Liver (tissue), 8 donors: ENCODE measurements at regions not wholly inside any gene's neighbourhood (a gene's known extent, or its start where the extent isn't known, plus 50 kb on each side); places are given as distances from the start of the nearest gene placed in this dataset.

Experiments
- DNase-seq: peaks from one replicate; pipeline ENCODE4 v3.0.0-alpha.2; 2017; ENCODE audit warnings: low spot score
- H3K27ac ChIP-seq, 2 donors: one replicate each; pipeline ENCODE4 v1.7.0; 2013; ENCODE audit warnings: inconsistent platforms in 2 of 2, low read length in 2 of 2, control low read depth in 1 of 2, low read depth in 1 of 2, mild to moderate bottlenecking in 1 of 2
- H3K27me3 ChIP-seq, 4 donors: one replicate each; pipeline versions ENCODE4 v1.6.1 to v1.7.0; 2013; ENCODE audit warnings: low read length in 3 of 4, inconsistent platforms in 1 of 4, mild to moderate bottlenecking in 1 of 4, moderate library complexity in 1 of 4; ENCODE audit not compliant: control insufficient read depth in 4 of 4, insufficient read depth in 4 of 4
- H3K36me3 ChIP-seq, 4 donors: one replicate each; pipeline versions ENCODE4 v1.6.1 to v1.7.0; 2013; ENCODE audit warnings: low read length in 3 of 4, mild to moderate bottlenecking in 3 of 4, low read depth in 1 of 4, moderate library complexity in 1 of 4; ENCODE audit not compliant: control insufficient read depth in 4 of 4, insufficient read depth in 3 of 4
- H3K4me1 ChIP-seq, 4 donors: one replicate each; pipeline versions ENCODE4 v1.6.1 to v1.7.0; 2013; ENCODE audit warnings: low read length in 3 of 4, mild to moderate bottlenecking in 3 of 4, moderate library complexity in 1 of 4; ENCODE audit not compliant: control insufficient read depth in 4 of 4, insufficient read depth in 4 of 4
- H3K4me3 ChIP-seq, 3 donors: one replicate each; pipeline versions ENCODE4 v1.6.1 to v1.7.0; 2013; ENCODE audit warnings: low read length in 3 of 3, control low read depth in 1 of 3, low read depth in 1 of 3, mild to moderate bottlenecking in 1 of 3
- H3K9ac ChIP-seq, 2 donors: one replicate each; pipeline ENCODE4 v1.7.0; 2013; ENCODE audit warnings: low read length in 2 of 2, mild to moderate bottlenecking in 2 of 2, moderate library complexity in 2 of 2, control low read depth in 1 of 2, low read depth in 1 of 2
- H3K9me3 ChIP-seq, 4 donors: one replicate each; pipeline versions ENCODE4 v1.6.1 to v1.7.0; 2013; ENCODE audit warnings: low read length in 3 of 4; ENCODE audit not compliant: control insufficient read depth in 4 of 4
- EGR1 ChIP-seq, 2 donors: IDR thresholded peaks; 2 replicates each; pipeline ENCODE4 v1.6.1; 2016 to 2018; ENCODE audit warnings: antibody characterized with exemption in 2 of 2, low read depth in 2 of 2
- FOXA1 ChIP-seq: IDR thresholded peaks from 2 replicates; pipeline ENCODE4 v1.6.1; 2016; ENCODE audit warnings: antibody characterized with exemption
- FOXA2 ChIP-seq: IDR thresholded peaks from 2 replicates; pipeline ENCODE4 v1.6.1; 2016; ENCODE audit warnings: antibody characterized with exemption
- GABPA ChIP-seq, 2 donors: IDR thresholded peaks in 1 of 2; conservative IDR thresholded peaks in 1 of 2; 2 replicates each; pipeline ENCODE4 v1.6.1; 2016; ENCODE audit warnings: antibody characterized with exemption in 2 of 2, mild to moderate bottlenecking in 1 of 2, moderate library complexity in 1 of 2
- HNF4A ChIP-seq, 2 donors: conservative IDR thresholded peaks; 2 replicates each; pipeline ENCODE4 v1.6.1; 2016; ENCODE audit warnings: antibody characterized with exemption in 2 of 2, mild to moderate bottlenecking in 2 of 2
- HNF4G ChIP-seq: IDR thresholded peaks from 2 replicates; pipeline ENCODE4 v1.6.1; 2016; ENCODE audit warnings: antibody characterized with exemption
- JUND ChIP-seq, 2 donors: IDR thresholded peaks; 2 replicates each; pipeline ENCODE4 v1.6.1; 2016; ENCODE audit warnings: antibody characterized with exemption in 2 of 2
- NR2F2 ChIP-seq: IDR thresholded peaks from 2 replicates; pipeline ENCODE4 v1.6.1; 2016; ENCODE audit warnings: antibody characterized with exemption
- RAD21 ChIP-seq, 2 donors: IDR thresholded peaks; 2 replicates each; pipeline ENCODE4 v1.6.1; 2016; ENCODE audit warnings: antibody characterized with exemption in 2 of 2, mild to moderate bottlenecking in 2 of 2
- RXRA ChIP-seq, 2 donors: IDR thresholded peaks; 2 replicates each; pipeline ENCODE4 v1.6.1; 2017 to 2018; ENCODE audit warnings: antibody characterized with exemption in 2 of 2, mild to moderate bottlenecking in 1 of 2
- SP1 ChIP-seq: IDR thresholded peaks from 2 replicates; pipeline ENCODE4 v1.6.1; 2018; ENCODE audit warnings: antibody characterized with exemption, mild to moderate bottlenecking
- TAF1 ChIP-seq: conservative IDR thresholded peaks from 2 replicates; pipeline ENCODE4 v1.6.1; 2016; ENCODE audit warnings: antibody characterized with exemption, mild to moderate bottlenecking
- YY1 ChIP-seq: IDR thresholded peaks from 2 replicates; pipeline ENCODE4 v1.6.1; 2016; ENCODE audit warnings: antibody characterized with exemption, mild to moderate bottlenecking
- whole genome bisulfite sequencing: extraction: QIAGEN DNeasy Blood & Tissue Kit; methylation state at CpG from one replicate; pipeline ENCODE4 v1.1.7; 2013; 5-methylcytosine and 5-hydroxymethylcytosine counted together
- TF ChIP-seq, protein P1 (sequence below): IDR thresholded peaks from 2 replicates; pipeline ENCODE4 v1.6.1; 2016; ENCODE audit warnings: antibody characterized with exemption
- TF ChIP-seq, protein P2 (sequence below): IDR thresholded peaks from 2 replicates; pipeline ENCODE4 v1.6.1; 2016; ENCODE audit warnings: antibody characterized with exemption, mild to moderate bottlenecking
- TF ChIP-seq, protein P3 (sequence below): IDR thresholded peaks from 2 replicates; pipeline ENCODE4 v1.6.1; 2016; ENCODE audit warnings: antibody characterized with exemption
- TF ChIP-seq, protein P4 (sequence below): fragments of 150-350 bp; IDR thresholded peaks from 2 replicates; pipeline ENCODE4 v1.5.1; 2017; ENCODE audit warnings: improper control_type of control experiment, low read depth, low read length; ENCODE audit not compliant: missing input control
- TF ChIP-seq, protein P5 (sequence below): IDR thresholded peaks from 2 replicates; pipeline ENCODE4 v1.6.1; 2016; ENCODE audit warnings: antibody characterized with exemption
- donor health status: healthy.
- donor health status: healthy.
- donor health status: healthy.
- donor health status: healthy.
- donor health status: healthy.

DNA sequence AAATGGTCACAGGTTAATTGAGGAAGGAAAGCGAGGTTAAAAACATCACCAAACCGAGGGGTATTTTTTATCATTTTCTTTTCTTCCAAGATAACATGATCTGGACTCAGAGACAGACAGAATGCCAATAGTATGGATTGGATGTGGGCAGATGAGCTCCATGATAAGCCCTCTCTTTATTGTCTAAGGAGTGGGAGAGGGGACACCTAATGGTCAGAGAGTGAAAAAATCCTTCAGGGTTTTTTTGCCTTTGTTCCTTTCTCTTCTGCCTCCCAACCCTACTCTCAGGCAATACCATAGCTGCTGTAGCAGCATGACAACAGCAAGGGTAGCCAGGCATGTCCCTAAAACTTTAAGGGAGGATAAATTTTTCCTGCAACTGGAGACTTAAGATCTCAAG, 94.7 kb downstream of the DIRAS2 start:
- TF ChIP-seq, protein P1, sequence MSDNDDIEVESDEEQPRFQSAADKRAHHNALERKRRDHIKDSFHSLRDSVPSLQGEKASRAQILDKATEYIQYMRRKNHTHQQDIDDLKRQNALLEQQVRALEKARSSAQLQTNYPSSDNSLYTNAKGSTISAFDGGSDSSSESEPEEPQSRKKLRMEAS: no peak
- no peak for TF ChIP-seq EGR1 (IDR thresholded peaks at IDR 0.05; ENCODE audit: low read depth in 2 of 2)
- TF ChIP-seq FOXA2: no peak
- TF ChIP-seq SP1: no peak
- TF ChIP-seq TAF1: no peak
- TF ChIP-seq, protein P2, sequence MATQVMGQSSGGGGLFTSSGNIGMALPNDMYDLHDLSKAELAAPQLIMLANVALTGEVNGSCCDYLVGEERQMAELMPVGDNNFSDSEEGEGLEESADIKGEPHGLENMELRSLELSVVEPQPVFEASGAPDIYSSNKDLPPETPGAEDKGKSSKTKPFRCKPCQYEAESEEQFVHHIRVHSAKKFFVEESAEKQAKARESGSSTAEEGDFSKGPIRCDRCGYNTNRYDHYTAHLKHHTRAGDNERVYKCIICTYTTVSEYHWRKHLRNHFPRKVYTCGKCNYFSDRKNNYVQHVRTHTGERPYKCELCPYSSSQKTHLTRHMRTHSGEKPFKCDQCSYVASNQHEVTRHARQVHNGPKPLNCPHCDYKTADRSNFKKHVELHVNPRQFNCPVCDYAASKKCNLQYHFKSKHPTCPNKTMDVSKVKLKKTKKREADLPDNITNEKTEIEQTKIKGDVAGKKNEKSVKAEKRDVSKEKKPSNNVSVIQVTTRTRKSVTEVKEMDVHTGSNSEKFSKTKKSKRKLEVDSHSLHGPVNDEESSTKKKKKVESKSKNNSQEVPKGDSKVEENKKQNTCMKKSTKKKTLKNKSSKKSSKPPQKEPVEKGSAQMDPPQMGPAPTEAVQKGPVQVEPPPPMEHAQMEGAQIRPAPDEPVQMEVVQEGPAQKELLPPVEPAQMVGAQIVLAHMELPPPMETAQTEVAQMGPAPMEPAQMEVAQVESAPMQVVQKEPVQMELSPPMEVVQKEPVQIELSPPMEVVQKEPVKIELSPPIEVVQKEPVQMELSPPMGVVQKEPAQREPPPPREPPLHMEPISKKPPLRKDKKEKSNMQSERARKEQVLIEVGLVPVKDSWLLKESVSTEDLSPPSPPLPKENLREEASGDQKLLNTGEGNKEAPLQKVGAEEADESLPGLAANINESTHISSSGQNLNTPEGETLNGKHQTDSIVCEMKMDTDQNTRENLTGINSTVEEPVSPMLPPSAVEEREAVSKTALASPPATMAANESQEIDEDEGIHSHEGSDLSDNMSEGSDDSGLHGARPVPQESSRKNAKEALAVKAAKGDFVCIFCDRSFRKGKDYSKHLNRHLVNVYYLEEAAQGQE: no peak
- TF ChIP-seq, protein P3, sequence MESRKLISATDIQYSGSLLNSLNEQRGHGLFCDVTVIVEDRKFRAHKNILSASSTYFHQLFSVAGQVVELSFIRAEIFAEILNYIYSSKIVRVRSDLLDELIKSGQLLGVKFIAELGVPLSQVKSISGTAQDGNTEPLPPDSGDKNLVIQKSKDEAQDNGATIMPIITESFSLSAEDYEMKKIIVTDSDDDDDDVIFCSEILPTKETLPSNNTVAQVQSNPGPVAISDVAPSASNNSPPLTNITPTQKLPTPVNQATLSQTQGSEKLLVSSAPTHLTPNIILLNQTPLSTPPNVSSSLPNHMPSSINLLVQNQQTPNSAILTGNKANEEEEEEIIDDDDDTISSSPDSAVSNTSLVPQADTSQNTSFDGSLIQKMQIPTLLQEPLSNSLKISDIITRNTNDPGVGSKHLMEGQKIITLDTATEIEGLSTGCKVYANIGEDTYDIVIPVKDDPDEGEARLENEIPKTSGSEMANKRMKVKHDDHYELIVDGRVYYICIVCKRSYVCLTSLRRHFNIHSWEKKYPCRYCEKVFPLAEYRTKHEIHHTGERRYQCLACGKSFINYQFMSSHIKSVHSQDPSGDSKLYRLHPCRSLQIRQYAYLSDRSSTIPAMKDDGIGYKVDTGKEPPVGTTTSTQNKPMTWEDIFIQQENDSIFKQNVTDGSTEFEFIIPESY: no peak
- TF ChIP-seq, protein P4, sequence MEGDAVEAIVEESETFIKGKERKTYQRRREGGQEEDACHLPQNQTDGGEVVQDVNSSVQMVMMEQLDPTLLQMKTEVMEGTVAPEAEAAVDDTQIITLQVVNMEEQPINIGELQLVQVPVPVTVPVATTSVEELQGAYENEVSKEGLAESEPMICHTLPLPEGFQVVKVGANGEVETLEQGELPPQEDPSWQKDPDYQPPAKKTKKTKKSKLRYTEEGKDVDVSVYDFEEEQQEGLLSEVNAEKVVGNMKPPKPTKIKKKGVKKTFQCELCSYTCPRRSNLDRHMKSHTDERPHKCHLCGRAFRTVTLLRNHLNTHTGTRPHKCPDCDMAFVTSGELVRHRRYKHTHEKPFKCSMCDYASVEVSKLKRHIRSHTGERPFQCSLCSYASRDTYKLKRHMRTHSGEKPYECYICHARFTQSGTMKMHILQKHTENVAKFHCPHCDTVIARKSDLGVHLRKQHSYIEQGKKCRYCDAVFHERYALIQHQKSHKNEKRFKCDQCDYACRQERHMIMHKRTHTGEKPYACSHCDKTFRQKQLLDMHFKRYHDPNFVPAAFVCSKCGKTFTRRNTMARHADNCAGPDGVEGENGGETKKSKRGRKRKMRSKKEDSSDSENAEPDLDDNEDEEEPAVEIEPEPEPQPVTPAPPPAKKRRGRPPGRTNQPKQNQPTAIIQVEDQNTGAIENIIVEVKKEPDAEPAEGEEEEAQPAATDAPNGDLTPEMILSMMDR: no peak
- TF ChIP-seq GABPA (IDR thresholded peaks at IDR 0.05 in 1 of 2, conservative IDR thresholded peaks at IDR 0.05 in 1 of 2): no peak
- TF ChIP-seq RXRA (IDR thresholded peaks at IDR 0.05): no peak
- TF ChIP-seq RAD21 (IDR thresholded peaks at IDR 0.05): no peak
- TF ChIP-seq HNF4G: no peak
- TF ChIP-seq FOXA1: no peak
- no peak for TF ChIP-seq HNF4A (conservative IDR thresholded peaks at IDR 0.05)
- TF ChIP-seq, protein P5, sequence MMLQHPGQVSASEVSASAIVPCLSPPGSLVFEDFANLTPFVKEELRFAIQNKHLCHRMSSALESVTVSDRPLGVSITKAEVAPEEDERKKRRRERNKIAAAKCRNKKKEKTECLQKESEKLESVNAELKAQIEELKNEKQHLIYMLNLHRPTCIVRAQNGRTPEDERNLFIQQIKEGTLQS: no peak
- no peak for TF ChIP-seq YY1
- TF ChIP-seq NR2F2: no peak
- no peak for TF ChIP-seq JUND (IDR thresholded peaks at IDR 0.05)
- H3K9ac ChIP-seq: no peak overlapping the region
- peaks cover 0 to 5% (median 0%) of the 10 kb centered on the region in 4 donors for H3K27me3 ChIP-seq
- 79% methylated on average over 2 of the region's 2 CpGs for WGBS
- no peak overlapping the region for H3K4me3 ChIP-seq
- no peaks in the 10 kb centered on the region for H3K4me1 ChIP-seq
- H3K9me3 ChIP-seq: peaks cover 0 to 4% (median under 1%) of the 10 kb centered on the region in 4 donors
- H3K27ac ChIP-seq: no peak overlapping the region
- no peak for DNase-seq
- H3K36me3 ChIP-seq: no peaks in the 10 kb centered on the region
